Gastrocnemius medialis (tissue), 4 donors: ENCODE measurements at regions not wholly inside any gene's neighbourhood (a gene's known extent, or its start where the extent isn't known, plus 50 kb on each side); places are given as distances from the start of the nearest gene placed in this dataset.

Source experiments
- ATAC-seq, 2 donors: fragments of 150-250 bp; one replicate each; pipeline ENCODE4 v1.9.1; 2016
- DNase-seq, 2 donors: peaks; one replicate each; pipeline ENCODE4 v3.0.0-alpha.2; 2019
- H3K27ac ChIP-seq, 4 donors: fragments of 200-600 bp; sonication (generic); 1 replicate in 1 of 4; 2 replicates in 3 of 4; pipeline ENCODE4 v1.5.1; 2016 to 2018; ENCODE audit warnings: mild to moderate bottlenecking in 2 of 4, moderate library complexity in 1 of 4
- H3K27me3 ChIP-seq, 3 donors: fragments of 200-600 bp; sonication (generic) in 2 of 3; 1 replicate in 1 of 3; 2 replicates in 2 of 3; pipeline versions ENCODE4 v1.5.1 to v1.6.0; 2016 to 2019; ENCODE audit warnings: mild to moderate bottlenecking in 1 of 3, moderate library complexity in 1 of 3
- H3K36me3 ChIP-seq, 2 donors: fragments of 200-600 bp; sonication (generic) in 1 of 2; one replicate each; pipeline ENCODE4 v1.5.1; 2017 to 2018
- H3K4me1 ChIP-seq, 2 donors: fragments of 200-600 bp; sonication (generic) in 1 of 2; one replicate each; pipeline ENCODE4 v1.5.1; 2016 to 2017; ENCODE audit warnings: mild to moderate bottlenecking in 2 of 2
- H3K4me3 ChIP-seq, 4 donors: fragments of 200-600 bp; sonication (generic) in 3 of 4; 1 replicate in 1 of 4; 2 replicates in 3 of 4; pipeline ENCODE4 v1.5.1; 2016 to 2019; ENCODE audit warnings: mild to moderate bottlenecking in 2 of 4
- H3K9me3 ChIP-seq, 3 donors: fragments of 200-600 bp; sonication (generic) in 2 of 3; 1 replicate in 1 of 3; 2 replicates in 2 of 3; pipeline ENCODE4 v1.5.1; 2016 to 2019
- POLR2A ChIP-seq, 2 donors: fragments of 450-650 bp; IDR thresholded peaks; one replicate each; pipeline ENCODE4 v1.6.1; 2017; ENCODE audit warnings: antibody characterized with exemption in 2 of 2, mild to moderate bottlenecking in 2 of 2, moderate library complexity in 2 of 2
- in situ Hi-C, 4 donors: fragments of 200-750 bp; cut with MboI; loops; one replicate each; pipeline versions ENCODE4 v1.15.0 to v1.8.0; 2017; ENCODE audit warnings: low sequenced_read_pairs in 4 of 4
- intact Hi-C: fragments of 100-400 bp; cut with DNase I; formaldehyde crosslinking; loops from one replicate; pipeline ENCODE4 v1.15.1; 2023; ENCODE audit warnings: low total_unique reads
- TF ChIP-seq, protein P1 (sequence below), 5 experiments: fragments of 450-650 bp in 3 of 5; fragments of 200-600 bp in 2 of 5; sonication (generic) in 2 of 5; IDR thresholded peaks in 4 of 5; conservative IDR thresholded peaks in 1 of 5; 1 replicate in 4 of 5; 2 replicates in 1 of 5; pipeline ENCODE4 v1.5.1; 2016 to 2019; ENCODE audit warnings: antibody characterized with exemption in 5 of 5, mild to moderate bottlenecking in 3 of 5, moderate library complexity in 3 of 5

DNA sequence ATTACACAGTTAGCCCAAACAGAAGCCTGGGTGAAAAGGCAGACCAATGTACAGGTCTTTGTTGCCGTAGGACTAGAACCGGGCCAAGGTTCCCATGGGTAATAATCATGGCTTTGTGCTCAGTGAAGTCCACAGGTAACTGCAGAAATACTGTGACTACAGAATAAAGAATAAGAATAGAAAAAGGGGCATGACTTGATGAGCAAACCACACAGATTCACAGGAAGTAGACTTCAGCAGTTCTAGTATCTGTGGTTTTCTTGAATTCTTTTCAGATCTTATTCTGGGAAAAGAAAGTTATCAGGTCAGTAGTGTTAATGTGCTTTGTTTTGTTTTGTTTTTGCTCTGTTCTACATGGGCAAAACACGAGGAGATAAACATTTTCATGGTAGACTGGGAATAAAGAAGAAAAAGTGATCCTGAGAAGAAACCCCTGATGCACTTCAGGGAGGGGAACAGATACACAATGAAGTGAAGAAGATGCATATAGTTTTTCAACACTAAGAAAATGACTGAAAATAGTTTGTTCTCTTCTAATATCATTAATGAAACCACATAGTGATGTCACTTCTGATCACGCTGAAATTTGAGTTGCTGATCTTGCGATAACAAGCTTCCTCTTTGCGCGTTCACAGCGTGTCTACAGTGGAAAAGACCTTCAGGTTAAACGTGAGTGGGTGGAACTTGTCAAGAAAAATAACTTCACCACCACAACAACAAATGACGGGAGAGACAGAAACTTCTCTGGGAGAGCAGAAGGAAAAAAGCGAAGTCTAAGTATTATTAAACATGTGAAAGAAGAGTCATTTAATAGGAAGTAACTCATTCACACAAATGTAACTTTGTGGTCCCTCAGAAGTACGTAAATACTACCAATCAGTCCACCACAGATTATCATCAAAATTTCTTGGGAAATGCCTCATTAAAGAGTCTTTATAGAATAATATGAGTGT is 315.8 kb upstream of the SATB1 start:
- H3K27me3 ChIP-seq, result no peaks in the 10 kb centered on the region
- intact Hi-C loops (no loop called here), in situ Hi-C loops (no loop called here)
- H3K27ac ChIP-seq, result no peak overlapping the region
- ATAC-seq (no peak), DNase-seq (no peak)
- H3K4me3 ChIP-seq, result no peak overlapping the region
- no peak for TF ChIP-seq POLR2A (IDR thresholded peaks at IDR 0.05)
- TF ChIP-seq, protein P1, sequence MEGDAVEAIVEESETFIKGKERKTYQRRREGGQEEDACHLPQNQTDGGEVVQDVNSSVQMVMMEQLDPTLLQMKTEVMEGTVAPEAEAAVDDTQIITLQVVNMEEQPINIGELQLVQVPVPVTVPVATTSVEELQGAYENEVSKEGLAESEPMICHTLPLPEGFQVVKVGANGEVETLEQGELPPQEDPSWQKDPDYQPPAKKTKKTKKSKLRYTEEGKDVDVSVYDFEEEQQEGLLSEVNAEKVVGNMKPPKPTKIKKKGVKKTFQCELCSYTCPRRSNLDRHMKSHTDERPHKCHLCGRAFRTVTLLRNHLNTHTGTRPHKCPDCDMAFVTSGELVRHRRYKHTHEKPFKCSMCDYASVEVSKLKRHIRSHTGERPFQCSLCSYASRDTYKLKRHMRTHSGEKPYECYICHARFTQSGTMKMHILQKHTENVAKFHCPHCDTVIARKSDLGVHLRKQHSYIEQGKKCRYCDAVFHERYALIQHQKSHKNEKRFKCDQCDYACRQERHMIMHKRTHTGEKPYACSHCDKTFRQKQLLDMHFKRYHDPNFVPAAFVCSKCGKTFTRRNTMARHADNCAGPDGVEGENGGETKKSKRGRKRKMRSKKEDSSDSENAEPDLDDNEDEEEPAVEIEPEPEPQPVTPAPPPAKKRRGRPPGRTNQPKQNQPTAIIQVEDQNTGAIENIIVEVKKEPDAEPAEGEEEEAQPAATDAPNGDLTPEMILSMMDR (IDR thresholded peaks at IDR 0.05 in 4 of 5, conservative IDR thresholded peaks at IDR 0.05 in 1 of 5), result no peak
- H3K36me3 ChIP-seq, result no peaks in the 10 kb centered on the region
- H3K9me3 ChIP-seq, result no peaks in the 10 kb centered on the region
- no peaks in the 10 kb centered on the region for H3K4me1 ChIP-seq

DNA sequence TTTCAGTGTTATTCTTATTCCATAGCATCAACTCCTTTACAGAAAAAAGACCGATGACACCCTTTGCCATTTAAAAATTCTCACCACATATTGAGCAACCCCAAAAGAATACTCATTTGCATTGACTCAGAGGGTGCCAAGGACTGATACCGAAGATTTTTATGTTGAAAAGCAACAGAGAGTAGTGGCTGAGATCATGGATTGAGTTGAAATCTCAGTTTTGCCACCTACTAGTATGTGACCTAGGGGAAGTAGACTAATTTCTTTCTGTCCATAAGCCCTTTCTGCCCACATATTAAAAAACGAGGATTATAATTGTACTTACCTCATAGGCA is 313.9 kb upstream of the SATB1 start:
- ATAC-seq (no peak), DNase-seq (no peak)
- Histone ChIP-seq H3K27ac (no peak overlapping the region), H3K9me3 (no peaks in the 10 kb centered on the region), H3K27me3 (no peaks in the 10 kb centered on the region), H3K4me3 (no peak overlapping the region), H3K36me3 (no peaks in the 10 kb centered on the region), H3K4me1 (no peaks in the 10 kb centered on the region)
- TF ChIP-seq, protein P1 (IDR thresholded peaks at IDR 0.05 in 4 of 5, conservative IDR thresholded peaks at IDR 0.05 in 1 of 5), result no peak
- no peak for TF ChIP-seq POLR2A (IDR thresholded peaks at IDR 0.05)
- in situ Hi-C loops, result no loop called here
- intact Hi-C loops, result no loop called here

DNA sequence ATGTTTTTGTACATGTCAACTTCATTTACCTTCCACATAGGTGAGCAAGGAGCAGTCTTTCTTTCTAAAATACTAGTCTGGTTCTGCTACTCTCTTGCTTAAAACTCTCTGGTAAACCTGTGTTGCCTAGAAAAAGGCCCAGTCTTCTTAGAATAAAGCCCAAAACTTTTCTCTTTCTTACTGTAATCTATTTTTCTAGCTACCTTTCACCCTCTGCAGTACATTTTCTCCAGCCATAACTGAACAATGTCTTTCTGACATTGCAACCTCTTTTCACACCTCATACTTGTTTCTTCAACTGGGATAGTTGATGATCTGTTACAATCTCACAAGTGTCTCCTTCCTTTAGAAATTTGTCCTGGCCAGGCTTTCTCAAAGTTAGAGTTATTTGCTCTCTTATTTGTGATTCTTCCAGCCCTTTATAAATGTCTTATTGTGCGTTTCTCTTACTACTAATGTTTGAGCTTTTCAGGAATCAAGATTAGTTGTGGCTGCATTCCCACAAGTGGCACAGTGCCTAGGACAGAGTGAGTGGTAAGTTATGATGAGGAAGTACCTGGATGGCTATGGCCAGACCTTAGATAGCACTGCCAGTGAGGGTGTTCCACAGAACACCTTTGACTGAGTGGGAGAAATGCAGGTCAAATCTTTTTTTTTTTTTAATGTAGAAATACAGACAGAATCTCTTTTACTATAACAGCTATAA is 313.4 kb upstream of the SATB1 start:
- H3K4me3 ChIP-seq, result no peak overlapping the region
- no peak for DNase-seq
- ATAC-seq, result no peak
- TF ChIP-seq, protein P1 (IDR thresholded peaks at IDR 0.05 in 4 of 5, conservative IDR thresholded peaks at IDR 0.05 in 1 of 5), result no peak
- no peak for TF ChIP-seq POLR2A (IDR thresholded peaks at IDR 0.05)
- H3K27me3 ChIP-seq, result no peaks in the 10 kb centered on the region
- H3K4me1 ChIP-seq, result no peaks in the 10 kb centered on the region
- intact Hi-C loops (no loop called here), in situ Hi-C loops (no loop called here)
- H3K27ac ChIP-seq, result no peak overlapping the region
- H3K36me3 ChIP-seq, result no peaks in the 10 kb centered on the region
- H3K9me3 ChIP-seq, result no peaks in the 10 kb centered on the region

DNA sequence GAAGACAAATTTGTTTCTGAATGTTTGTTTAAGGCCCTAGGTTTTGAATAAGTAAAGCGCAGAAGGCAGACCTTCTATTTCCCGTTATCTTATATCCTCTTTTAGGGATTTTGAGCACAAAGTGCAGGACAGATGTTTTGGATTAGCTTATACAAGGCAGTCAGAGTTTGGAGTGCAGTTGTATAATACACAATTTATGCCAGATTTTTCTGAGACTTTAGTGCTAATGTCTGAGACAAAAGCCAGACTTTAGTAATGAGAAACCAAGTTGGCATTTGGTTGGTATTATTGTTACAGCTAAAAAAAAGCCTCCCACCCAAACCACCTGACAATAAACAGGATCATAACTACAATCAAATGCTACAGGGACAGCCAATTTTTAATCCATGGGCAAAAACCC is 309.9 kb upstream of the SATB1 start:
- TF ChIP-seq, protein P1 (IDR thresholded peaks at IDR 0.05 in 4 of 5, conservative IDR thresholded peaks at IDR 0.05 in 1 of 5), result no peak
- TF ChIP-seq POLR2A (IDR thresholded peaks at IDR 0.05), result no peak
- Histone ChIP-seq H3K36me3 (no peaks in the 10 kb centered on the region), H3K4me1 (no peaks in the 10 kb centered on the region), H3K9me3 (no peaks in the 10 kb centered on the region), H3K27ac (no peak overlapping the region), H3K4me3 (no peak overlapping the region), H3K27me3 (no peaks in the 10 kb centered on the region)
- ATAC-seq (no peak), DNase-seq (no peak)
- intact Hi-C loops, result no loop called here
- in situ Hi-C loops, result no loop called here
